ENCODE measurements at regions not wholly inside any gene's neighbourhood (a gene's known extent, or its start where the extent isn't known, plus 50 kb on each side); places are given as distances from the start of the nearest gene placed in this dataset.
"Not testable (repeated sequence)": the region's sequence is repeated elsewhere in the genome, so short reads cannot be mapped to it uniquely, and the experiment has no call there.

GRCh38 chr10:120022357-120022756 lies 129.8 kb downstream of the SEC23IP start:
- TF ChIP-seq, protein P1, sequence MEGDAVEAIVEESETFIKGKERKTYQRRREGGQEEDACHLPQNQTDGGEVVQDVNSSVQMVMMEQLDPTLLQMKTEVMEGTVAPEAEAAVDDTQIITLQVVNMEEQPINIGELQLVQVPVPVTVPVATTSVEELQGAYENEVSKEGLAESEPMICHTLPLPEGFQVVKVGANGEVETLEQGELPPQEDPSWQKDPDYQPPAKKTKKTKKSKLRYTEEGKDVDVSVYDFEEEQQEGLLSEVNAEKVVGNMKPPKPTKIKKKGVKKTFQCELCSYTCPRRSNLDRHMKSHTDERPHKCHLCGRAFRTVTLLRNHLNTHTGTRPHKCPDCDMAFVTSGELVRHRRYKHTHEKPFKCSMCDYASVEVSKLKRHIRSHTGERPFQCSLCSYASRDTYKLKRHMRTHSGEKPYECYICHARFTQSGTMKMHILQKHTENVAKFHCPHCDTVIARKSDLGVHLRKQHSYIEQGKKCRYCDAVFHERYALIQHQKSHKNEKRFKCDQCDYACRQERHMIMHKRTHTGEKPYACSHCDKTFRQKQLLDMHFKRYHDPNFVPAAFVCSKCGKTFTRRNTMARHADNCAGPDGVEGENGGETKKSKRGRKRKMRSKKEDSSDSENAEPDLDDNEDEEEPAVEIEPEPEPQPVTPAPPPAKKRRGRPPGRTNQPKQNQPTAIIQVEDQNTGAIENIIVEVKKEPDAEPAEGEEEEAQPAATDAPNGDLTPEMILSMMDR (IDR thresholded peaks at IDR 0.05; ENCODE audit: low read depth, low read length): no peak
- H3K4me3 ChIP-seq (ENCODE audit: low read depth, low read length): no peak overlapping the region

GRCh38 chr10:120034236-120034635 lies 141.7 kb downstream of the SEC23IP start:
- TF ChIP-seq, protein P1 (IDR thresholded peaks at IDR 0.05; ENCODE audit: low read depth, low read length): no peak
- no peak overlapping the region for H3K4me3 ChIP-seq (ENCODE audit: low read depth, low read length)

- H3K4me3 ChIP-seq (ENCODE audit: low read depth, low read length): no peak overlapping the region
- TF ChIP-seq, protein P1 (IDR thresholded peaks at IDR 0.05; ENCODE audit: low read depth, low read length): no peak
Measured at GRCh38 chr10:120039046-120039445, 146.5 kb downstream of the SEC23IP start.

DNA sequence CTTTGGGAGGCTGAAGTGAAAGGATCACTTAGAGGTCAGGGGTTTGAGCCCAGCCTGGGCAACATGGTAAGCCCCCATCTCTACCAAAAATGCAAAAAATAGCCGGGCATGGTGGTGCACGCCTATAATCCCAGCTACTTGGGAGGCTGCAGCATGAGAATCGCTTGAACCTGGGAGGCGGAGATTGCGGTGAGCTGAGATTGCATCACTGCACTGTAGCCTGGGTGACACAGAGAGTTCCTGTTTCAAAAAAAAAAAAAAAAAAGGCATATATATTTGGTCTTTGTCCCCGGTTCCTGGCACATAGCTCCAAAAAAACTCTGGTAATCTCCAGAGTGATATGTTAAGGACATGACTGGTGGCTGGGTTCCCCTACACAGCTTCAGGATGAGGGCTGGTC lies 147.3 kb downstream of the SEC23IP start:
- TF ChIP-seq, protein P1 (IDR thresholded peaks at IDR 0.05; ENCODE audit: low read depth, low read length): no peak
- H3K4me3 ChIP-seq (ENCODE audit: low read depth, low read length): no peak overlapping the region

GRCh38 chr10:120041807-120042559 lies 149.5 kb downstream of the SEC23IP start:
- TF ChIP-seq, protein P1 (IDR thresholded peaks at IDR 0.05; ENCODE audit: low read depth, low read length): no peak
- H3K4me3 ChIP-seq (ENCODE audit: low read depth, low read length): no peak overlapping the region

- TF ChIP-seq, protein P1 (IDR thresholded peaks at IDR 0.05; ENCODE audit: low read depth, low read length): no peak
- H3K4me3 ChIP-seq (ENCODE audit: low read depth, low read length): no peak overlapping the region
Measured at GRCh38 chr10:120042705-120043104, 150.2 kb downstream of the SEC23IP start.

DNA sequence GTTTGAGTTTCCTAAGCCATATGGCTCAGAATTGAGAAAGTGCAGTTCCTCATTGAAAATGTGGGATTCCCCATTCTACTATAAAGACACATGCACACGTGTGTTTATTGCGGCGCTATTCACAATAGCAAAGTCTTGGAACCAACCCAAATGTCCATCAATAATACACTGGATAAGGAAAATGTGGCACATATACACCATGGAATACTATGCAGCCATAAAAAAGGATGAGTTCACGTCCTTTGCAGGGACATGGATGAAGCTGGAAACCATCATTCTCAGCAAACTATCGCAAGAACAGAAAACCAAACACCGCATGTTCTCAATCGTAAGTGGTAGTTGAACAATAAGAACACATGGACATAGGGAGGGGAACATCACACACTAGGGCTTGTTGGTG lies 154.8 kb downstream of the SEC23IP start:
- not testable (repeated sequence) for H3K4me3 ChIP-seq (ENCODE audit: low read depth, low read length)

GRCh38 chr10:120047926-120048325 lies 155.4 kb downstream of the SEC23IP start:
- no peak overlapping the region for H3K4me3 ChIP-seq (ENCODE audit: low read depth, low read length)
- TF ChIP-seq, protein P1 (IDR thresholded peaks at IDR 0.05; ENCODE audit: low read depth, low read length): no peak

All from WI38 (cell line).